ENCODE measurements at regions not wholly inside any gene's neighbourhood (a gene's known extent, or its start where the extent isn't known, plus 50 kb on each side); places are given as distances from the start of the nearest gene placed in this dataset.

DNA sequence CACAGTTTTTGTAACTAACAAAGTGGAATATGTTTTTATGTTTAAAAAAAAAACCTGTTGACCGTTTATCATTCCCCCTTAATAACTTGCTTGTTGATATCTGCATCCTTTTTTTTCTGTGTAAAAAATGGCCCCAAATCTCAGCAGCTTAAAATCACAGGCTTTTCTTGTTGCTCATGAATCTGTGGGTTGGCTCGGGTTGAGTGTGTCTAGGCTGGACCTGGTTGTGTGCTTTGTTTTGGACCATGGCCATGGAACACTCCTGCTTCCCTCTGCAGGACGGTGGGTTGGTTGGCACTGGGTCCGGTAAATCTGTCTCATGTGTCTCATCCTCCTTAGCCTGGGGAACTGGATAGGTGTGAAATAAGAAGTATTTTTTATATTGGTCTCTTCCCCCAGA lies 139.0 kb upstream of the LINC00305 start:
- DNase-seq: no peak
- H2AFZ ChIP-seq (ENCODE audit: insufficient read depth, low read length, poor library complexity): no peak overlapping the region
- no peak overlapping the region for H2BK120ac ChIP-seq (ENCODE audit: insufficient read depth, low read length, poor library complexity)
- H3K27me3 ChIP-seq (ENCODE audit: insufficient read depth, low read length): no peaks in the 10 kb centered on the region
- H3K36me3 ChIP-seq (ENCODE audit: control insufficient read depth in 1 of 2, insufficient read depth in 2 of 2, low read length in 2 of 2): no peaks in the 10 kb centered on the region
- no peaks in the 10 kb centered on the region for H3K9me3 ChIP-seq (ENCODE audit: insufficient read depth, low read depth, low read length)
- no peak overlapping the region for H4K12ac ChIP-seq (ENCODE audit: low read depth, low read length)
- no peaks in the 10 kb centered on the region for H3K79me2 ChIP-seq (ENCODE audit: control insufficient read depth, insufficient read depth, low read length, poor library complexity)
- H2BK5ac ChIP-seq (ENCODE audit: low read depth, low read length, poor library complexity): no peak overlapping the region
- no peak overlapping the region for H3K27ac ChIP-seq (ENCODE audit: low read depth, low read length)
- H3K4me2 ChIP-seq (ENCODE audit: low read length): no peak overlapping the region
- no peak overlapping the region for H3K4me3 ChIP-seq (ENCODE audit: low read depth, low read length)
- H3K9ac ChIP-seq (ENCODE audit: low read length): no peak overlapping the region
- H3K4me1 ChIP-seq (ENCODE audit: control insufficient read depth in 1 of 2, insufficient read depth in 2 of 2, low read length in 2 of 2): no peaks in the 10 kb centered on the region
- H3K14ac ChIP-seq (ENCODE audit: low read length): no peak overlapping the region
- no peak overlapping the region for H3K18ac ChIP-seq (ENCODE audit: low read length)
- H2AK5ac ChIP-seq (ENCODE audit: low read length): no peak overlapping the region
- H3K4ac ChIP-seq (ENCODE audit: low read depth, low read length): no peak overlapping the region
- H4K8ac ChIP-seq (ENCODE audit: low read depth, low read length): no peak overlapping the region
- H3K23ac ChIP-seq (ENCODE audit: low read length): no peak overlapping the region
- no peak overlapping the region for H4K91ac ChIP-seq (ENCODE audit: low read depth, low read length)
- H2BK12ac ChIP-seq (ENCODE audit: low read length): no peak overlapping the region
- no CpG with 5 or more reads among the region's 4 CpGs for WGBS (ENCODE audit: extremely low coverage, insufficient coverage, insufficient read length)
- no peaks in the 10 kb centered on the region for H3K79me1 ChIP-seq (ENCODE audit: low read length)

DNA sequence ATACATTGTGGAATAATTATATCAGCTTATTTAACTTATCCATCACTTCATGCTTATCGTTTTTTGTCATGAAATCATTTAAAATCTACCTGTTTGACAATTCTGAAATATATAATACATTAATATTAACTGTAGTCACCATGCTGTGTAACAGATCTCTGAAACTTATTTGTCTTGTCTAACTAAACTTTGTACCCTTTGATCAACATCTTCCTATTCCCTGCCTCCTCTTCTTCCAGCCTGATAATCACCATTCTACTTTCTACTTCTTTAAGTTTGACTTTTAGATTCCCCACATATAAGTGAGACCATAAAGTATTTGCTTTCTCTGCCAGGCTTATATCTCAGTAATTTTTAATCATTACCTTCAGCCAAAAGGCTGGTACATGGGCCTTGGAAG lies 134.2 kb upstream of the LINC00305 start:
- H3K18ac ChIP-seq (ENCODE audit: low read length): no peak overlapping the region
- H2BK120ac ChIP-seq (ENCODE audit: insufficient read depth, low read length, poor library complexity): no peak overlapping the region
- H3K9ac ChIP-seq (ENCODE audit: low read length): no peak overlapping the region
- no peaks in the 10 kb centered on the region for H3K79me2 ChIP-seq (ENCODE audit: control insufficient read depth, insufficient read depth, low read length, poor library complexity)
- no peak overlapping the region for H3K4ac ChIP-seq (ENCODE audit: low read depth, low read length)
- H3K9me3 ChIP-seq (ENCODE audit: insufficient read depth, low read depth, low read length): peaks cover 4% of the 10 kb centered on the region
- no peak overlapping the region for H3K23ac ChIP-seq (ENCODE audit: low read length)
- H3K27me3 ChIP-seq (ENCODE audit: insufficient read depth, low read length): no peaks in the 10 kb centered on the region
- no peaks in the 10 kb centered on the region for H3K4me1 ChIP-seq (ENCODE audit: control insufficient read depth in 1 of 2, insufficient read depth in 2 of 2, low read length in 2 of 2)
- no CpG with 5 or more reads among the region's 1 CpG for WGBS (ENCODE audit: extremely low coverage, insufficient coverage, insufficient read length)
- H4K12ac ChIP-seq (ENCODE audit: low read depth, low read length): no peak overlapping the region
- H3K79me1 ChIP-seq (ENCODE audit: low read length): no peaks in the 10 kb centered on the region
- no peak overlapping the region for H3K4me2 ChIP-seq (ENCODE audit: low read length)
- H2AK5ac ChIP-seq (ENCODE audit: low read length): no peak overlapping the region
- H4K8ac ChIP-seq (ENCODE audit: low read depth, low read length): no peak overlapping the region
- no peak overlapping the region for H3K14ac ChIP-seq (ENCODE audit: low read length)
- no peak overlapping the region for H3K4me3 ChIP-seq (ENCODE audit: low read depth, low read length)
- no peak overlapping the region for H3K27ac ChIP-seq (ENCODE audit: low read depth, low read length)
- H2AFZ ChIP-seq (ENCODE audit: insufficient read depth, low read length, poor library complexity): no peak overlapping the region
- no peak for DNase-seq
- H3K36me3 ChIP-seq (ENCODE audit: control insufficient read depth in 1 of 2, insufficient read depth in 2 of 2, low read length in 2 of 2): peaks cover 0 to 2% of the 10 kb centered on the region in 2 experiments
- no peak overlapping the region for H4K91ac ChIP-seq (ENCODE audit: low read depth, low read length)
- H2BK5ac ChIP-seq (ENCODE audit: low read depth, low read length, poor library complexity): no peak overlapping the region
- H2BK12ac ChIP-seq (ENCODE audit: low read length): no peak overlapping the region

DNA sequence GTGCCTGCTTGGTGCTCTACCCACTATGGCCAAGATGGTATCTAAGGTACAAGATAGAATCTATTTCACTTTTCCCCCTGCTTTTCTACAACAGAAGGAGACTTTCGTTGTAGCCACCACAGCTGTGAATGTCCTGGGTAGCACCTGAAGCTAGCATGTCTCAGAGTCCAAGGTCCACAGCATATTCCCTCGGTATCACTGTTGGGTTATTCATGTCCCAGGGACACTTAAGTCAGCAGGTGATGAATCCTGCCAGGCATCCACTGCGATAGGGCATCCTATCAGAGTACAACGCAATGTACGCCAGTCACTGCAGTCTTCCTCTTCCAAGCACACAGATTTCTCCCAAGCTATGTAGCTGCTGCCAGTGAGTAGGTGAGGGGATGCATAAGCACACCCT lies 129.1 kb upstream of the LINC00305 start:
- no peaks in the 10 kb centered on the region for H3K79me1 ChIP-seq (ENCODE audit: low read length)
- no peak overlapping the region for H2BK120ac ChIP-seq (ENCODE audit: insufficient read depth, low read length, poor library complexity)

DNA sequence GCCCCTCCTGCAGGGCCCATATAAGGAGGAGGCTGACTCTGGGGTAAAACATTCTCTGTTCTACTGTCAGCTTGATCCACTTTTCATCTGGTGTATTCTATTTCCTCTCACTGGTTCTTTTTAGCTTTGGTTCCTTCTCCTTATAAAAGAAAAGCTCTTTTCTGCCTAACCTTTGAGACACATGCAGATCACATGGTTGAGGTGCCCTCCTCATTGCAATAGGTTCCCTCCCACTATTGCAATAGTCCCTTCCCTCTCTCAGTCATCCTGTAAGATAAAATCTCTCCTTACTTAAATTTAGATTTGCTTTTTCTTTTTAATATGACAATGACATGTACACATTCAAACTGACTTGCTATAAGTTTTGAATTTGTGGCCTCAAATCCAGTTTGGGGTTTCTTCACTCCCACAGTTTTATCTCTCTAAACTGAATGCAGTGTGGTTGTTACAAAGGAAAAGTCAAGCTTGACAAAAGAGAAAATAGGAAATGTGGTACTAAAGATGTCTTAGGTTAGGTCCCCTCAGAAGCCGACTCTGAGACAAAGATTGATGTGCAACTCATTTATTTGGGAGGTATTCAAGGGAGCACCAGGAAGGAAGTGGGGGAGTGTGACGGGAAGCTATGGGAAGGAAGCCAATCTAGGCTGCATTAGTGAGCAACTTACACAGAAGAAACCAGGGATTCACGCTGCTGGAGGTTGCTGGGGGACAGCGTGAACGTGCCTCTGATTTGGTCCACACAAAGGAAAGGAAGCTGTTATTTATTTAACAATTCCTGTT lies 127.6 kb upstream of the LINC00305 start:
- H3K79me1 ChIP-seq (ENCODE audit: low read length): no peaks in the 10 kb centered on the region
- H2BK120ac ChIP-seq (ENCODE audit: insufficient read depth, low read length, poor library complexity): no peak overlapping the region
- no peak overlapping the region for H3K4me3 ChIP-seq (ENCODE audit: low read depth, low read length)
- H4K91ac ChIP-seq (ENCODE audit: low read depth, low read length): no peak overlapping the region
- no peak overlapping the region for H3K23ac ChIP-seq (ENCODE audit: low read length)
- H3K4ac ChIP-seq (ENCODE audit: low read depth, low read length): no peak overlapping the region
- peaks cover 0 to 2% of the 10 kb centered on the region in 2 experiments for H3K36me3 ChIP-seq (ENCODE audit: control insufficient read depth in 1 of 2, insufficient read depth in 2 of 2, low read length in 2 of 2)
- WGBS (ENCODE audit: extremely low coverage, insufficient coverage, insufficient read length): no CpG with 5 or more reads among the region's 5 CpGs
- H4K8ac ChIP-seq (ENCODE audit: low read depth, low read length): no peak overlapping the region
- no peak for DNase-seq
- no peak overlapping the region for H3K9ac ChIP-seq (ENCODE audit: low read length)
- H2AFZ ChIP-seq (ENCODE audit: insufficient read depth, low read length, poor library complexity): no peak overlapping the region
- H3K14ac ChIP-seq (ENCODE audit: low read length): no peak overlapping the region
- H4K12ac ChIP-seq (ENCODE audit: low read depth, low read length): no peak overlapping the region
- H3K4me1 ChIP-seq (ENCODE audit: control insufficient read depth in 1 of 2, insufficient read depth in 2 of 2, low read length in 2 of 2): peaks cover 4 to 5% of the 10 kb centered on the region in 2 experiments
- H2BK12ac ChIP-seq (ENCODE audit: low read length): no peak overlapping the region
- no peak overlapping the region for H2AK5ac ChIP-seq (ENCODE audit: low read length)
- no peaks in the 10 kb centered on the region for H3K79me2 ChIP-seq (ENCODE audit: control insufficient read depth, insufficient read depth, low read length, poor library complexity)
- H3K27ac ChIP-seq (ENCODE audit: low read depth, low read length): no peak overlapping the region
- H3K18ac ChIP-seq (ENCODE audit: low read length): no peak overlapping the region
- H2BK5ac ChIP-seq (ENCODE audit: low read depth, low read length, poor library complexity): no peak overlapping the region
- H3K4me2 ChIP-seq (ENCODE audit: low read length): no peak overlapping the region
- peaks cover 5% of the 10 kb centered on the region for H3K9me3 ChIP-seq (ENCODE audit: insufficient read depth, low read depth, low read length)
- no peaks in the 10 kb centered on the region for H3K27me3 ChIP-seq (ENCODE audit: insufficient read depth, low read length)

More for the DNA sequence above, 129.1 kb upstream of the LINC00305 start:
- H4K8ac ChIP-seq (ENCODE audit: low read depth, low read length): no peak overlapping the region
- no peak overlapping the region for H3K4me2 ChIP-seq (ENCODE audit: low read length)
- no peak overlapping the region for H3K18ac ChIP-seq (ENCODE audit: low read length)
- H3K4ac ChIP-seq (ENCODE audit: low read depth, low read length): no peak overlapping the region
- no peak overlapping the region for H2BK12ac ChIP-seq (ENCODE audit: low read length)
- DNase-seq: no peak
- H3K14ac ChIP-seq (ENCODE audit: low read length): no peak overlapping the region
- no peak overlapping the region for H3K4me3 ChIP-seq (ENCODE audit: low read depth, low read length)
- no peak overlapping the region for H3K27ac ChIP-seq (ENCODE audit: low read depth, low read length)
- no peak overlapping the region for H2AK5ac ChIP-seq (ENCODE audit: low read length)
- no peak overlapping the region for H2AFZ ChIP-seq (ENCODE audit: insufficient read depth, low read length, poor library complexity)
- H3K36me3 ChIP-seq (ENCODE audit: control insufficient read depth in 1 of 2, insufficient read depth in 2 of 2, low read length in 2 of 2): peaks cover 0 to 2% of the 10 kb centered on the region in 2 experiments
- no CpG with 5 or more reads among the region's 5 CpGs for WGBS (ENCODE audit: extremely low coverage, insufficient coverage, insufficient read length)
- H3K4me1 ChIP-seq (ENCODE audit: control insufficient read depth in 1 of 2, insufficient read depth in 2 of 2, low read length in 2 of 2): no peaks in the 10 kb centered on the region
- no peaks in the 10 kb centered on the region for H3K27me3 ChIP-seq (ENCODE audit: insufficient read depth, low read length)
- no peak overlapping the region for H3K9ac ChIP-seq (ENCODE audit: low read length)
- no peak overlapping the region for H4K12ac ChIP-seq (ENCODE audit: low read depth, low read length)
- no peak overlapping the region for H2BK5ac ChIP-seq (ENCODE audit: low read depth, low read length, poor library complexity)
- H3K23ac ChIP-seq (ENCODE audit: low read length): no peak overlapping the region
- no peaks in the 10 kb centered on the region for H3K79me2 ChIP-seq (ENCODE audit: control insufficient read depth, insufficient read depth, low read length, poor library complexity)
- peaks cover 5% of the 10 kb centered on the region for H3K9me3 ChIP-seq (ENCODE audit: insufficient read depth, low read depth, low read length)
- no peak overlapping the region for H4K91ac ChIP-seq (ENCODE audit: low read depth, low read length)

Data from trophoblast cell (in vitro differentiated cells and primary cell).